ENCODE measurements at regions not wholly inside any gene's neighbourhood (a gene's known extent, or its start where the extent isn't known, plus 50 kb on each side); places are given as distances from the start of the nearest gene placed in this dataset.

- TF ChIP-seq POLR2AphosphoS5 (IDR thresholded peaks at IDR 0.05) = no peak
- TF ChIP-seq POLR2A (IDR thresholded peaks at IDR 0.05; ENCODE audit: low read depth) = no peak
- TF ChIP-seq CTCF (IDR thresholded peaks at IDR 0.05) = no peak
- TF ChIP-seq EP300 (IDR thresholded peaks at IDR 0.05) = no peak
Measured at GRCh38 chr6:163635731-163636364, 221.3 kb downstream of the QKI start.

Data from esophagus muscularis mucosa (tissue), 4 donors.